GM12864 (cell line): ENCODE measurements at regions not wholly inside any gene's neighbourhood (a gene's known extent, or its start where the extent isn't known, plus 50 kb on each side); places are given as distances from the start of the nearest gene placed in this dataset.

ENCODE experiments used
- DNase-seq: peaks from one replicate; pipeline ENCODE4 v3.0.0-alpha.2; 2011; ENCODE audit warnings: low read depth
- H3K4me3 ChIP-seq: 2 replicates; pipeline ENCODE4 v1.5.1; 2011; ENCODE audit warnings: mild to moderate bottlenecking, low read depth, low read length, control low read depth
- TF ChIP-seq, protein P1 (sequence below): IDR thresholded peaks from 2 replicates; pipeline ENCODE4 v1.5.1; 2011; ENCODE audit warnings: low read depth, mild to moderate bottlenecking, moderate library complexity, low read length, control low read depth, inconsistent platforms; ENCODE audit errors: missing control alignments

DNA sequence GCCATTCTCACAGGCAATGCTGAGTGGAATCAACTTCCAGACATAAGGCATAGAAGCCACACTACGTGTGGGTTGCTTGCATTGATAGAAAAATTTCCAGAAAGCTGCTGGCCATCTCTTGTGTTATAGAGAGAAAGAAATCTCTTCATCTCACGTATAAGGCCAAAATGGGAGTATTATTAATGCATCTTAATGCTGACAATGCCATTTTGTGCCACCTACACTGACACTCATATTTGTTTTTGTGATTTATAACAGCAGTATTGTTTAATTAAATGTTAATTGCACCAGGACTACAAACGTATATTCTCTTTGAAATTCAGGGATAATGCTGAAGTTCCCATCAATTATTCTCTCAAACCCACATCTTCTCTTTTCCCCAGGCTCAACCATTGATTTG lies 56.1 kb upstream of the TMEM132D start:
- no peak overlapping the region for H3K4me3 ChIP-seq
- TF ChIP-seq, protein P1, sequence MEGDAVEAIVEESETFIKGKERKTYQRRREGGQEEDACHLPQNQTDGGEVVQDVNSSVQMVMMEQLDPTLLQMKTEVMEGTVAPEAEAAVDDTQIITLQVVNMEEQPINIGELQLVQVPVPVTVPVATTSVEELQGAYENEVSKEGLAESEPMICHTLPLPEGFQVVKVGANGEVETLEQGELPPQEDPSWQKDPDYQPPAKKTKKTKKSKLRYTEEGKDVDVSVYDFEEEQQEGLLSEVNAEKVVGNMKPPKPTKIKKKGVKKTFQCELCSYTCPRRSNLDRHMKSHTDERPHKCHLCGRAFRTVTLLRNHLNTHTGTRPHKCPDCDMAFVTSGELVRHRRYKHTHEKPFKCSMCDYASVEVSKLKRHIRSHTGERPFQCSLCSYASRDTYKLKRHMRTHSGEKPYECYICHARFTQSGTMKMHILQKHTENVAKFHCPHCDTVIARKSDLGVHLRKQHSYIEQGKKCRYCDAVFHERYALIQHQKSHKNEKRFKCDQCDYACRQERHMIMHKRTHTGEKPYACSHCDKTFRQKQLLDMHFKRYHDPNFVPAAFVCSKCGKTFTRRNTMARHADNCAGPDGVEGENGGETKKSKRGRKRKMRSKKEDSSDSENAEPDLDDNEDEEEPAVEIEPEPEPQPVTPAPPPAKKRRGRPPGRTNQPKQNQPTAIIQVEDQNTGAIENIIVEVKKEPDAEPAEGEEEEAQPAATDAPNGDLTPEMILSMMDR, result no peak
- no peak for DNase-seq

GRCh38 chr12:129961091-129961490 lies 57.3 kb upstream of the TMEM132D start:
- no peak for DNase-seq
- TF ChIP-seq, protein P1, result no peak
- no peak overlapping the region for H3K4me3 ChIP-seq

DNA sequence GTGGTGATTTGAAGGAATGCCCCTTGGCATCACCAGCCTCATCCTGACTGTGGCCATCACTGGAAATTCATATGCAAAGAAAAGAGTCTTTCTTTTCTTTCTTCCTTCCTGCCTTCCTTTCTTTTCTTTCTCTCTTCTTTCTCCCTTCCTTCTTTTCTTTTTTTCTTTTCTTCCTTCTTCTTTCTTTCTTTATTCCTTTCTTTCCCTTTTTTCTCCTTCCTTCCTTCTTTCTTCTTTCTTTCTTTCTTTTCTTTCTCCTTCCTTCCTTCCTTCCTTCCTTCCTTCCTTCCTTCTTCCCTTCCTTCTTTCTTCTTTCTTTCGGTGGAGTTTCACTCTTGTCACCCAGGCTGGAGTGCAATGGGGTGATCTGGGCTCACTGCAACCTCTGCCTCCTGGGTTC lies 58.0 kb upstream of the TMEM132D start:
- DNase-seq, result no peak
- no peak overlapping the region for H3K4me3 ChIP-seq
- TF ChIP-seq, protein P1, result no peak

DNA sequence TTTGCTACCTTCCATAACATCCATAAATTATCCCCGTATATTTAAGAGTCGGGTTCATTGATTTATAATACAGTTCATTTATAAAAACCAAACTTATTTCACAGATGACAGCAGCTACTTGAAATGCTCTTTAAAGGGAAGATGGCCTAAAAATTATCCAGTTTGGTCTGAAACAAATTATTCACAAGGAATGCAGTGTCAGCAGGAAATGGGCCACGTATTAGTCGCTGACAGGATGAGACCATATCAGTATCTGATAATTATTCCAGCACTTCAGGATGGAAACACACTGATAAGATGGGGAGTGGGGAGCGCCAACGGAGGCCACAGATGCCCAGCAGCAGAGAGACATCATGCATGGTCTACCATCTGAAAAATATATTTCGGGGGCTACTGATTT lies 60.5 kb upstream of the TMEM132D start:
- TF ChIP-seq, protein P1, result no peak
- DNase-seq, result no peak
- H3K4me3 ChIP-seq, result no peak overlapping the region

DNA sequence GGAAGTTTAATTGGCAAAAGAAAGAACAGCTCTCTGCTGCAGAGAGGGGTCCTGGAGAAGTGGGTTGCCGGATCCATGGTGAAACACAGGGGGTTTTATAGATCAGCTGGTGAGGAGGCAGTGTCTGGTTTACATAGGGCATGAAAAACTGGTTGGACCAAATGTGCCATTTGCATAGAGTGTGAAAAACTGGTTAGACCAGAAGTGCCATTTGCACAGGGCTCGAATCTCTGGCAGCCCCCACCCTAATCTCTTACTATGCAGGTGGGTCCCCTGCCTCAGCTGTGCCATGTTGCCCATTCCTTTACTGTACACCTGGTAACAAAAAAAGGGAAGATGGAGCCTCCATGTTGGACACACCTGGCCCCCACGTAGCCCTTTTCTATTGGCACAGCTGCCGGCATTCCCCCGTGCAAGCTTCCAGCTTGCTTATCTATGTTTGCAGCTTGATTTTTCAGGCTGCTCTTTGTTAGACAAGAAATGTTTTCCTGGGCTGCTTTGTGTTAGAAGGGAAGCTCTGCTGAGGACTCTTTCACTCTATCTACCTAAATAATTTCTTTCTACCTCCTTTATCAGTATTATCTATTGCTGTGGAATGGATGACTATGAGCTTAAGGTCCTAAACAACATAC lies 61.1 kb upstream of the TMEM132D start:
- no peak overlapping the region for H3K4me3 ChIP-seq
- TF ChIP-seq, protein P1, result no peak
- no peak for DNase-seq

DNA sequence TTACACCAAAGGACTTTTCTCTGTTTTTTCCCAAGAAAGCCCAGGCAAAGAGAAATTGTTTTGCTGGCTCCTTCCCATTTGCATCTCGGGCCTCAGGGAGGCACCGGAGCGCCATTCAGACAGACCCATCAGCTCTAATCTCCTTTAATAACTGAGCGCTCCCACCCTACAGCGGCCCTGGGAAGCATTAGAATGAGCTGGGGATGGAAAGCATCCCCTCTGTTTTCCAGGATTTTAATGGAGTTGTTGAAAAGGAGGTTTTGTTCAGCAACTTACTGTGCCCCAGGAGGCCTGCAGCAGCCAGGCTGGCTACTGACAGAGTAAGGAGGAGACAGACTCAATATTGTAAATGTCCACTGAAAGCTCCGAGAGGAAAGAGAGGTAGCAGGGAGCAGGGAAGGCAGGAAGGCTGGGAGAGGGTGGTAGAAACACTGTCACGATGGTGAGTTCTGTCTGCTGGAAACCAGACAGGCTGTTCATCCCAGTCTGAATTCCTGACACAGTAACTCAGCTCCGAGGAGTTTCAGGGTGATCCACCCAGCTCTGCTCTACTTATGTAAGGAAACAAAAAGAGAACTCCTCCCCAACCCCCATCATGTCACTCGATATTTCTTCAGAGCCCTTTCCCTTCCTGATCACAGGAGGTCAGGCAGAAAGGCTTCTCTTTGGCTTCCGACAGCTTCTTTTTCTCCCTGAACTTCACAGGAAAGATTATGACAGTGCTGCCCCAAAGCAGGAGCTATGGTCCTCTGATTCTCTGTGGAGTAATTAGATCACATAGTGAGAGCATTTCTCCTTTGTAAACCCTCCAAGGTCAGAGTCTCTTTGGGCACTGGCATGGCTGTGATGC lies 62.5 kb upstream of the TMEM132D start:
- TF ChIP-seq, protein P1, result no peak
- DNase-seq, result no peak
- H3K4me3 ChIP-seq, result no peak overlapping the region
